Thoracic aorta (tissue), 2 donors: ENCODE measurements at regions not wholly inside any gene's neighbourhood (a gene's known extent, or its start where the extent isn't known, plus 50 kb on each side); places are given as distances from the start of the nearest gene placed in this dataset.

Experiments
- ATAC-seq: fragments of 150-250 bp; one replicate; pipeline ENCODE4 v1.8.0; 2017; ENCODE audit warnings: low read depth; ENCODE audit not compliant: insufficient number of reproducible peaks, low FRiP score
- DNase-seq: peaks from one replicate; pipeline ENCODE4 v3.0.0-alpha.2; 2020; ENCODE audit warnings: low spot score
- H3K27ac ChIP-seq, 2 donors: fragments of 200-600 bp; sonication (generic); 1 replicate in 1 of 2; 2 replicates in 1 of 2; pipeline ENCODE4 v1.5.1; 2016; ENCODE audit warnings: mild to moderate bottlenecking in 2 of 2, moderate library complexity in 2 of 2
- H3K27me3 ChIP-seq: fragments of 200-600 bp; sonication (generic); replicated peaks from 2 replicates; pipeline ENCODE4 v1.6.0; 2016; ENCODE audit warnings: mild to moderate bottlenecking; ENCODE audit not compliant: insufficient read depth
- H3K36me3 ChIP-seq: fragments of 200-600 bp; sonication (generic); one replicate; pipeline ENCODE4 v1.5.1; 2016
- H3K4me1 ChIP-seq, 2 donors: fragments of 200-600 bp; sonication (generic); 1 replicate in 1 of 2; 2 replicates in 1 of 2; pipeline versions ENCODE4 v1.5.1 to v1.6.0; 2016; ENCODE audit warnings: low read depth in 2 of 2, mild to moderate bottlenecking in 1 of 2; ENCODE audit not compliant: control insufficient read depth in 1 of 2
- H3K4me3 ChIP-seq: fragments of 200-600 bp; sonication (generic); 2 replicates; pipeline ENCODE4 v1.5.1; 2016; ENCODE audit warnings: mild to moderate bottlenecking
- H3K9me3 ChIP-seq: fragments of 200-600 bp; sonication (generic); 2 replicates; pipeline ENCODE4 v1.5.1; 2016
- TF ChIP-seq, protein P1 (sequence below): fragments of 200-600 bp; sonication (generic); IDR thresholded peaks from one replicate; pipeline ENCODE4 v1.5.1; 2019; ENCODE audit warnings: antibody characterized with exemption

- ATAC-seq: no peak
- TF ChIP-seq, protein P1, sequence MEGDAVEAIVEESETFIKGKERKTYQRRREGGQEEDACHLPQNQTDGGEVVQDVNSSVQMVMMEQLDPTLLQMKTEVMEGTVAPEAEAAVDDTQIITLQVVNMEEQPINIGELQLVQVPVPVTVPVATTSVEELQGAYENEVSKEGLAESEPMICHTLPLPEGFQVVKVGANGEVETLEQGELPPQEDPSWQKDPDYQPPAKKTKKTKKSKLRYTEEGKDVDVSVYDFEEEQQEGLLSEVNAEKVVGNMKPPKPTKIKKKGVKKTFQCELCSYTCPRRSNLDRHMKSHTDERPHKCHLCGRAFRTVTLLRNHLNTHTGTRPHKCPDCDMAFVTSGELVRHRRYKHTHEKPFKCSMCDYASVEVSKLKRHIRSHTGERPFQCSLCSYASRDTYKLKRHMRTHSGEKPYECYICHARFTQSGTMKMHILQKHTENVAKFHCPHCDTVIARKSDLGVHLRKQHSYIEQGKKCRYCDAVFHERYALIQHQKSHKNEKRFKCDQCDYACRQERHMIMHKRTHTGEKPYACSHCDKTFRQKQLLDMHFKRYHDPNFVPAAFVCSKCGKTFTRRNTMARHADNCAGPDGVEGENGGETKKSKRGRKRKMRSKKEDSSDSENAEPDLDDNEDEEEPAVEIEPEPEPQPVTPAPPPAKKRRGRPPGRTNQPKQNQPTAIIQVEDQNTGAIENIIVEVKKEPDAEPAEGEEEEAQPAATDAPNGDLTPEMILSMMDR: no peak
- no peak overlapping the region for H3K4me3 ChIP-seq
- H3K9me3 ChIP-seq: no peaks in the 10 kb centered on the region
- H3K4me1 ChIP-seq: no peaks in the 10 kb centered on the region
- H3K27me3 ChIP-seq: no peaks in the 10 kb centered on the region
- no peak for DNase-seq
- H3K27ac ChIP-seq: no peak overlapping the region
- no peaks in the 10 kb centered on the region for H3K36me3 ChIP-seq
Observed at GRCh38 chr5:53378590-53379247, 101.7 kb upstream of the FST start.

DNA sequence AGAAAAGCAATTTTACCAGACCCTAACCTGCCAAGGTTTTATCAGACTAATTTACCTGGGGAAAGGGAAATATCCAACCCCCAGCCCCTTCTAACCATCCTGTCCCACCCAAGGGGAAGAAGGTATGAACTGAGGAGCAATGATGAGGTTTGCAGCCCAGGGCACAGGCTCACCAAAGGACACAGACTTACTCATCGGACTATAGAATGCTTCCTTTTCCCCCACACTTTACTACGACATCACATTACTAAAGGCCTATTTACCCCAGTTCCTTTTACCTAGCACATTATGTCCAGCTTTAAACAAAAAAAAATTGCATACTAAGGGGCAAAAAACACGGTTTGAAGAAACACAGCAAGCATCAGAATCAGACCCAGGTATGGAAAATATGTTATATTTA is 94.1 kb upstream of the FST start:
- TF ChIP-seq, protein P1: no peak
- Histone ChIP-seq H3K36me3 (no peaks in the 10 kb centered on the region), H3K4me3 (no peak overlapping the region), H3K27ac (no peak overlapping the region), H3K27me3 (no peaks in the 10 kb centered on the region), H3K9me3 (peaks cover 12% of the 10 kb centered on the region), H3K4me1 (no peaks in the 10 kb centered on the region)
- ATAC-seq (no peak), DNase-seq (no peak)

GRCh38 chr5:53389093-53389492 is 91.3 kb upstream of the FST start:
- TF ChIP-seq, protein P1: no peak
- no peaks in the 10 kb centered on the region for H3K36me3 ChIP-seq

GRCh38 chr5:53392073-53392472 is 88.4 kb upstream of the FST start:
- H3K9me3 ChIP-seq: peaks cover 12% of the 10 kb centered on the region
- TF ChIP-seq, protein P1: no peak
- H3K27me3 ChIP-seq: no peaks in the 10 kb centered on the region
- H3K27ac ChIP-seq: no peak overlapping the region
- no peak overlapping the region for H3K4me3 ChIP-seq
- DNase-seq (no peak), ATAC-seq (no peak)
- H3K4me1 ChIP-seq: no peaks in the 10 kb centered on the region
- no peaks in the 10 kb centered on the region for H3K36me3 ChIP-seq

More at GRCh38 chr5:53389093-53389492, 91.3 kb upstream of the FST start:
- Histone ChIP-seq H3K27me3 (no peaks in the 10 kb centered on the region), H3K4me1 (no peaks in the 10 kb centered on the region), H3K4me3 (no peak overlapping the region), H3K9me3 (peaks cover 12% of the 10 kb centered on the region), H3K27ac (no peak overlapping the region)
- DNase-seq (no peak), ATAC-seq (no peak)

DNA sequence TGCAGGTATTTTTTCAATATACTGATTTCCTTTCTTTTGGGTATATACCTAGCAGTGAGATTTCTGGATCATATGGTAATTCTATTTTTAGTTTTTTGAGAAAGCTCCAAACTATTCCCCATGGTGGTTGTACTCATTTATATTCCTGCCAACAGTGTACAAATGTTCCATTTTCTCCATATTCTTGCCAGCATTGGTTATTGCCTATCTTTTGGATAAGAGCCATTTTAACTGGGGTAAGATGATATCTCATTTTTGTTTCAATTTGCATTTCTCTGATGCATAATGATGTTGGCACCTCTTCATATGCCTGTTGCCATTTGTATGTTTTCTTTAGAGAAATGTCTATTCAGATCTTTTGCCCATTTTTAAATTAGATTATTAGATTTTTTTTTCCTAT is 85.6 kb upstream of the FST start:
- no peak overlapping the region for H3K4me3 ChIP-seq
- TF ChIP-seq, protein P1: no peak
- H3K27me3 ChIP-seq: no peaks in the 10 kb centered on the region
- ATAC-seq (no peak), DNase-seq (no peak)
- peaks cover 0 to 8% of the 10 kb centered on the region in 2 donors for H3K4me1 ChIP-seq
- H3K9me3 ChIP-seq: no peaks in the 10 kb centered on the region
- no peaks in the 10 kb centered on the region for H3K36me3 ChIP-seq
- H3K27ac ChIP-seq: no peak overlapping the region
